ENCODE measurements at regions not wholly inside any gene's neighbourhood (a gene's known extent, or its start where the extent isn't known, plus 50 kb on each side); places are given as distances from the start of the nearest gene placed in this dataset.
"Not testable (repeated sequence)": the region's sequence is repeated elsewhere in the genome, so short reads cannot be mapped to it uniquely, and the experiment has no call there.

- TF ChIP-seq CTCF (IDR thresholded peaks at IDR 0.05); EZH2 (IDR thresholded peaks at IDR 0.05; ENCODE audit: borderline replicate concordance, insufficient read depth, low read depth, low read length, poor library complexity, severe bottlenecking): not testable (repeated sequence)
Measured at GRCh38 chr15:46988055-46988454, 729.2 kb upstream of the SEMA6D start.

Measured in B cell (primary cell).